PC-3 (cell line): ENCODE measurements at regions not wholly inside any gene's neighbourhood (a gene's known extent, or its start where the extent isn't known, plus 50 kb on each side); places are given as distances from the start of the nearest gene placed in this dataset.

Experiments used
- ATAC-seq: fragments of 200-7000 bp; cut with Tn5 transposase; 2 replicates; pipeline ENCODE4 v1.9.1; 2020; ENCODE audit warnings: mild to moderate bottlenecking, moderate library complexity
- BruUV-seq: library from RNA; stranded (reverse); fragments of 400-500 nt; replicated peaks from 2 replicates; lab custom pipeline; 2021; lab: Mats Ljungman, UMichigan
- CTCF ChIA-PET: fragments of 300-600 bp; sonication (Branson Sonifier 250); formaldehyde crosslinking; loops from one replicate; lab custom pipeline; 2022; ENCODE audit warnings: antibody characterized with exemption; lab: Charles Lee
- POLR2A ChIA-PET: fragments of 300-600 bp; sonication (Branson Sonifier 250); formaldehyde crosslinking; loops from one replicate; lab custom pipeline; 2022; ENCODE audit warnings: antibody characterized with exemption; ENCODE audit not compliant: unreplicated experiment; lab: Charles Lee
- DNase-seq: peaks from one replicate; pipeline ENCODE4 v3.0.0-alpha.2; 2015
- H2AFZ ChIP-seq: fragments of 300-600 bp; sonication (generic); 2 replicates; pipeline ENCODE4 v1.6.0; 2016; ENCODE audit warnings: antibody characterized with exemption, low read length
- H3F3A ChIP-seq: fragments of 300-600 bp; sonication (generic); one replicate; pipeline ENCODE4 v1.6.0; 2017; ENCODE audit warnings: antibody characterized with exemption, low read length, control low read depth, mild to moderate bottlenecking; ENCODE audit not compliant: unreplicated experiment
- H3K27ac ChIP-seq: fragments of 300-600 bp; sonication (generic); 2 replicates; pipeline ENCODE4 v1.5.1; 2016; ENCODE audit warnings: mild to moderate bottlenecking, low read length
- H3K27me3 ChIP-seq: fragments of 300-600 bp; sonication (generic); 2 replicates; pipeline ENCODE4 v1.6.1; 2016; ENCODE audit warnings: low read length, mixed read lengths
- H3K36me3 ChIP-seq: fragments of 300-600 bp; sonication (generic); 2 replicates; pipeline ENCODE4 v1.6.1; 2016; ENCODE audit warnings: low read depth, mixed run types, low read length, mixed read lengths
- H3K4me1 ChIP-seq: fragments of 300-600 bp; sonication (generic); 2 replicates; pipeline ENCODE4 v1.5.1; 2016; ENCODE audit warnings: low read length; ENCODE audit not compliant: insufficient read depth
- H3K4me2 ChIP-seq: fragments of 300-600 bp; sonication (generic); 2 replicates; pipeline ENCODE4 v1.6.0; 2016; ENCODE audit warnings: low read length
- H3K4me3 ChIP-seq: fragments of 300-600 bp; sonication (generic); 2 replicates; pipeline ENCODE4 v1.5.1; 2016; ENCODE audit warnings: mild to moderate bottlenecking, low read length, mixed read lengths
- H3K79me2 ChIP-seq: fragments of 300-600 bp; sonication (generic); 2 replicates; pipeline ENCODE4 v1.6.1; 2017; ENCODE audit warnings: low read length, mixed read lengths
- H3K9ac ChIP-seq: fragments of 300-600 bp; sonication (generic); 2 replicates; pipeline ENCODE4 v1.6.0; 2016; ENCODE audit warnings: mild to moderate bottlenecking, low read length
- H3K9me2 ChIP-seq: fragments of 300-600 bp; sonication (generic); replicated peaks from 2 replicates; pipeline ENCODE4 v1.6.1; 2016; ENCODE audit warnings: mixed run types, low read length, mixed read lengths
- H3K9me3 ChIP-seq: fragments of 300-600 bp; sonication (generic); 2 replicates; pipeline ENCODE4 v1.6.1; 2016; ENCODE audit warnings: low read length, mixed read lengths
- H4K20me1 ChIP-seq: fragments of 300-600 bp; sonication (generic); 2 replicates; pipeline ENCODE4 v1.6.1; 2016; ENCODE audit warnings: low read length, mixed read lengths
- CTCF ChIP-seq: fragments of 300-600 bp; sonication (generic); conservative IDR thresholded peaks from 2 replicates; pipeline ENCODE4 v1.5.1; 2017; ENCODE audit warnings: antibody characterized with exemption, low read depth, mild to moderate bottlenecking, low read length
- EZH2 ChIP-seq: fragments of 300-600 bp; sonication (generic); IDR thresholded peaks from one replicate; pipeline ENCODE4 v1.6.1; 2017; ENCODE audit warnings: antibody characterized with exemption, mild to moderate bottlenecking, low read length; ENCODE audit not compliant: unreplicated experiment
- EZH2phosphoT487 ChIP-seq: fragments of 300-600 bp; sonication (generic); IDR thresholded peaks from 2 replicates; pipeline ENCODE4 v1.6.1; 2018; ENCODE audit warnings: mild to moderate bottlenecking, antibody characterized with exemption, low read length, borderline replicate concordance
- intact Hi-C: fragments of 100-400 bp; cut with micrococcal nuclease; formaldehyde crosslinking; loops from 2 replicates; pipeline ENCODE4 v1.9.0; 2023

- H3K9me2 ChIP-seq: no peaks in the 10 kb centered on the region
- TF ChIP-seq EZH2phosphoT487 (no peak), CTCF (no peak), EZH2 (no peak)
- no peaks in the 10 kb centered on the region for H3F3A ChIP-seq
- no peaks in the 10 kb centered on the region for H4K20me1 ChIP-seq
- no peaks in the 10 kb centered on the region for H3K4me1 ChIP-seq
- H3K4me2 ChIP-seq: no peak overlapping the region
- POLR2A ChIA-PET: no interaction called here
- no peak overlapping the region for H3K4me3 ChIP-seq
- H3K36me3 ChIP-seq: no peaks in the 10 kb centered on the region
- H3K27me3 ChIP-seq: no peaks in the 10 kb centered on the region
- H3K9me3 ChIP-seq: no peaks in the 10 kb centered on the region
- CTCF ChIA-PET: no interaction called here
- BruUV-seq: no TSS peak
- intact Hi-C loops: no loop called here
- no peaks in the 10 kb centered on the region for H3K79me2 ChIP-seq
- ATAC-seq (no peak), DNase-seq (no peak)
- H2AFZ ChIP-seq: no peak overlapping the region
- H3K9ac ChIP-seq: no peak overlapping the region
- no peak overlapping the region for H3K27ac ChIP-seq
Measured at GRCh38 chr18:71725256-71725655, 818.9 kb downstream of the CBLN2 start.

- Histone ChIP-seq H3K9ac (no peak overlapping the region), H3F3A (no peaks in the 10 kb centered on the region), H3K9me3 (no peaks in the 10 kb centered on the region), H3K9me2 (no peaks in the 10 kb centered on the region), H3K27me3 (no peaks in the 10 kb centered on the region), H3K4me1 (no peaks in the 10 kb centered on the region), H3K79me2 (no peaks in the 10 kb centered on the region), H2AFZ (no peak overlapping the region), H3K4me2 (no peak overlapping the region), H3K4me3 (no peak overlapping the region), H3K27ac (no peak overlapping the region), H3K36me3 (no peaks in the 10 kb centered on the region), H4K20me1 (no peaks in the 10 kb centered on the region)
- ChIA-PET CTCF (no interaction called here), POLR2A (no interaction called here)
- no peak for TF ChIP-seq EZH2phosphoT487
- no peak for TF ChIP-seq CTCF
- no peak for TF ChIP-seq EZH2
- intact Hi-C loops: no loop called here
- no peak for ATAC-seq
- BruUV-seq: no TSS peak
- no peak for DNase-seq
Measured at GRCh38 chr18:71707985-71708500, 836.1 kb downstream of the CBLN2 start.

GRCh38 chr18:71707400-71707799, 836.7 kb downstream of the CBLN2 start:
- no TSS peak for BruUV-seq
- TF ChIP-seq EZH2phosphoT487 (no peak), EZH2 (no peak), CTCF (no peak)
- CTCF ChIA-PET: no interaction called here
- Histone ChIP-seq H3K4me2 (no peak overlapping the region), H4K20me1 (no peaks in the 10 kb centered on the region), H3K27me3 (no peaks in the 10 kb centered on the region), H3K4me3 (no peak overlapping the region), H3K4me1 (no peaks in the 10 kb centered on the region), H3K79me2 (no peaks in the 10 kb centered on the region), H2AFZ (no peak overlapping the region), H3F3A (no peaks in the 10 kb centered on the region), H3K9me3 (no peaks in the 10 kb centered on the region), H3K9me2 (no peaks in the 10 kb centered on the region), H3K36me3 (no peaks in the 10 kb centered on the region), H3K9ac (no peak overlapping the region), H3K27ac (no peak overlapping the region)
- no peak for ATAC-seq
- DNase-seq: no peak
- POLR2A ChIA-PET: no interaction called here
- intact Hi-C loops: no loop called here
